H1 (cell line): ENCODE measurements at regions not wholly inside any gene's neighbourhood (a gene's known extent, or its start where the extent isn't known, plus 50 kb on each side); places are given as distances from the start of the nearest gene placed in this dataset.

ENCODE experiments used
- EZH2 ChIP-seq: fragments of 200-600 bp; sonication (generic); IDR thresholded peaks from 2 replicates; pipeline ENCODE4 v1.7.1; 2012; ENCODE audit warnings: low read depth, mild to moderate bottlenecking, moderate library complexity, low read length, inconsistent platforms; ENCODE audit not compliant: severe bottlenecking
- JUN ChIP-seq: IDR thresholded peaks from 2 replicates; pipeline ENCODE4 v1.6.1; 2011; ENCODE audit warnings: low read depth, mild to moderate bottlenecking, improper control_type of control experiment, low read length
- JUND ChIP-seq: IDR thresholded peaks from 2 replicates; pipeline ENCODE4 v1.6.1; 2011; ENCODE audit warnings: mild to moderate bottlenecking, improper control_type of control experiment, low read length
- PHF8 ChIP-seq: fragments of 200-600 bp; sonication (generic); conservative IDR thresholded peaks from 2 replicates; pipeline ENCODE4 v1.7.1; 2012; ENCODE audit warnings: low read depth, mild to moderate bottlenecking, inconsistent platforms, low read length, moderate library complexity
- SIN3A ChIP-seq, 2 experiments: IDR thresholded peaks in 1 of 2; conservative IDR thresholded peaks in 1 of 2; 2 replicates each; pipeline ENCODE4 v1.6.1; 2011 to 2012; ENCODE audit warnings: low read length in 2 of 2, improper control_type of control experiment in 1 of 2, low read depth in 1 of 2, mild to moderate bottlenecking in 1 of 2
- ZNF274 ChIP-seq: IDR thresholded peaks from 2 replicates; pipeline ENCODE4 v1.7.0; 2012; ENCODE audit warnings: low read length, borderline replicate concordance; ENCODE audit errors: extremely low read depth
- TF ChIP-seq, protein P1 (sequence below): IDR thresholded peaks from 2 replicates; pipeline ENCODE4 v1.6.1; 2011; ENCODE audit warnings: low read length, improper control_type of control experiment
- TF ChIP-seq, protein P2 (sequence below), 3 experiments: IDR thresholded peaks; 1 replicate in 2 of 3; 2 replicates in 1 of 3; pipeline versions ENCODE4 v1.5.1 to v1.6.1; 2011; ENCODE audit warnings: low read length in 3 of 3, mild to moderate bottlenecking in 3 of 3, inconsistent platforms in 2 of 3, low read depth in 1 of 3, moderate library complexity in 1 of 3; ENCODE audit not compliant: insufficient read depth in 1 of 3; ENCODE audit errors: control extremely low read depth in 1 of 3
- TF ChIP-seq, protein P3 (sequence below): IDR thresholded peaks from 2 replicates; pipeline ENCODE4 v1.6.1; 2012; ENCODE audit warnings: low read length, inconsistent platforms

DNA sequence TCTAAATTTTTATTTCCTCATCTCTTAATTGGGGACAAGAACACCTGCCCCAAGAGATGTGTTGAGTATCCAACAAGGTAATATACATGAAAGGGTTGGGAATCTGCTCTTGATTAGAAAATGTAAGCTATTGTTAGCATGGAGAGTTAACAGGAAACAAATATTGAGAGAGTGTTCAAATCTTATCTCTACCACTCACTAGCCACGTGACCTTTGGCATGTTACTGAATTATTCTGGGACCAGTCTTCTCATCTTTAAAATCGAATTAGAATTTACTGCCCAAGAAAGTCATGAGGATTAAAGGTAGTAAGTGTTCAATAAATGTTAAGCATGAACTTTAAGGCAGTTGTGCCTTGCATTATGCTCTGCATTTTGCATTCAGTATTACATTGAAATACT, 184.7 kb downstream of the MID1IP1 start:
- TF ChIP-seq JUND (no peak), PHF8 (no peak), SIN3A (conservative IDR thresholded peaks at IDR 0.05 in 1 of 2, IDR thresholded peaks at IDR 0.05 in 1 of 2; ENCODE audit: low read depth in 1 of 2, low read length in 2 of 2) (no peak), JUN (no peak), EZH2 (no peak), ZNF274 (no peak)
- TF ChIP-seq, protein P1, sequence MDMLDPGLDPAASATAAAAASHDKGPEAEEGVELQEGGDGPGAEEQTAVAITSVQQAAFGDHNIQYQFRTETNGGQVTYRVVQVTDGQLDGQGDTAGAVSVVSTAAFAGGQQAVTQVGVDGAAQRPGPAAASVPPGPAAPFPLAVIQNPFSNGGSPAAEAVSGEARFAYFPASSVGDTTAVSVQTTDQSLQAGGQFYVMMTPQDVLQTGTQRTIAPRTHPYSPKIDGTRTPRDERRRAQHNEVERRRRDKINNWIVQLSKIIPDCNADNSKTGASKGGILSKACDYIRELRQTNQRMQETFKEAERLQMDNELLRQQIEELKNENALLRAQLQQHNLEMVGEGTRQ = no peak
- TF ChIP-seq, protein P2, sequence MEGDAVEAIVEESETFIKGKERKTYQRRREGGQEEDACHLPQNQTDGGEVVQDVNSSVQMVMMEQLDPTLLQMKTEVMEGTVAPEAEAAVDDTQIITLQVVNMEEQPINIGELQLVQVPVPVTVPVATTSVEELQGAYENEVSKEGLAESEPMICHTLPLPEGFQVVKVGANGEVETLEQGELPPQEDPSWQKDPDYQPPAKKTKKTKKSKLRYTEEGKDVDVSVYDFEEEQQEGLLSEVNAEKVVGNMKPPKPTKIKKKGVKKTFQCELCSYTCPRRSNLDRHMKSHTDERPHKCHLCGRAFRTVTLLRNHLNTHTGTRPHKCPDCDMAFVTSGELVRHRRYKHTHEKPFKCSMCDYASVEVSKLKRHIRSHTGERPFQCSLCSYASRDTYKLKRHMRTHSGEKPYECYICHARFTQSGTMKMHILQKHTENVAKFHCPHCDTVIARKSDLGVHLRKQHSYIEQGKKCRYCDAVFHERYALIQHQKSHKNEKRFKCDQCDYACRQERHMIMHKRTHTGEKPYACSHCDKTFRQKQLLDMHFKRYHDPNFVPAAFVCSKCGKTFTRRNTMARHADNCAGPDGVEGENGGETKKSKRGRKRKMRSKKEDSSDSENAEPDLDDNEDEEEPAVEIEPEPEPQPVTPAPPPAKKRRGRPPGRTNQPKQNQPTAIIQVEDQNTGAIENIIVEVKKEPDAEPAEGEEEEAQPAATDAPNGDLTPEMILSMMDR (IDR thresholded peaks at IDR 0.05; ENCODE audit: control extremely low read depth in 1 of 3, insufficient read depth in 1 of 3, low read depth in 1 of 3, low read length in 3 of 3) = no peak
- TF ChIP-seq, protein P3, sequence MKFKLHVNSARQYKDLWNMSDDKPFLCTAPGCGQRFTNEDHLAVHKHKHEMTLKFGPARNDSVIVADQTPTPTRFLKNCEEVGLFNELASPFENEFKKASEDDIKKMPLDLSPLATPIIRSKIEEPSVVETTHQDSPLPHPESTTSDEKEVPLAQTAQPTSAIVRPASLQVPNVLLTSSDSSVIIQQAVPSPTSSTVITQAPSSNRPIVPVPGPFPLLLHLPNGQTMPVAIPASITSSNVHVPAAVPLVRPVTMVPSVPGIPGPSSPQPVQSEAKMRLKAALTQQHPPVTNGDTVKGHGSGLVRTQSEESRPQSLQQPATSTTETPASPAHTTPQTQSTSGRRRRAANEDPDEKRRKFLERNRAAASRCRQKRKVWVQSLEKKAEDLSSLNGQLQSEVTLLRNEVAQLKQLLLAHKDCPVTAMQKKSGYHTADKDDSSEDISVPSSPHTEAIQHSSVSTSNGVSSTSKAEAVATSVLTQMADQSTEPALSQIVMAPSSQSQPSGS = no peak
